GM23338 (cell line): ENCODE measurements at regions not wholly inside any gene's neighbourhood (a gene's known extent, or its start where the extent isn't known, plus 50 kb on each side); places are given as distances from the start of the nearest gene placed in this dataset.

Source experiments
- CTCF ChIP-seq, 2 experiments: fragments of 200-600 bp in 1 of 2; sonication (generic) in 1 of 2; conservative IDR thresholded peaks; 2 replicates each; pipeline versions ENCODE4 v1.5.1 to v1.6.1; 2016 to 2017; ENCODE audit warnings: antibody characterized with exemption in 2 of 2, low read depth in 2 of 2, mild to moderate bottlenecking in 2 of 2, moderate library complexity in 1 of 2
- EZH2 ChIP-seq: fragments of 200-600 bp; sonication (generic); IDR thresholded peaks from one replicate; pipeline ENCODE4 v1.8.0; 2017; ENCODE audit warnings: antibody characterized with exemption, mild to moderate bottlenecking, low read depth; ENCODE audit not compliant: unreplicated experiment

GRCh38 chr11:21634491-21634890 lies 558.4 kb upstream of the ANO5 start:
- TF ChIP-seq CTCF (conservative IDR thresholded peaks at IDR 0.05; ENCODE audit: low read depth in 2 of 2): no peak
- no peak for TF ChIP-seq EZH2
